Aorta (tissue), 5 donors: ENCODE measurements at regions not wholly inside any gene's neighbourhood (a gene's known extent, or its start where the extent isn't known, plus 50 kb on each side); places are given as distances from the start of the nearest gene placed in this dataset.
A peak's percentile ranks its signal among the peaks of the same experiment; 100 is the strongest.

Experiments used
- ATAC-seq: fragments of 200-7000 bp; cut with Tn5 transposase; one replicate; pipeline ENCODE4 v1.9.1; 2022; ENCODE audit warnings: moderate library complexity; ENCODE audit not compliant: low FRiP score
- DNase-seq, 2 donors: peaks; one replicate each; pipeline ENCODE4 v3.0.0-alpha.2; 2020
- H3K27ac ChIP-seq, 2 donors: one replicate each; pipeline ENCODE4 v1.5.1; 2013; ENCODE audit warnings: low read length in 2 of 2, mild to moderate bottlenecking in 2 of 2, moderate library complexity in 2 of 2, control low read depth in 1 of 2, inconsistent platforms in 1 of 2, low read depth in 1 of 2
- H3K27me3 ChIP-seq, 2 donors: one replicate each; pipeline ENCODE4 v1.6.1; 2013; ENCODE audit warnings: control low read depth in 1 of 2, low read length in 1 of 2, mild to moderate bottlenecking in 1 of 2, moderate library complexity in 1 of 2; ENCODE audit not compliant: insufficient read depth in 2 of 2, control insufficient read depth in 1 of 2
- H3K36me3 ChIP-seq, 2 donors: one replicate each; pipeline ENCODE4 v1.6.1; 2013; ENCODE audit warnings: control low read depth in 1 of 2, low read length in 1 of 2, mild to moderate bottlenecking in 1 of 2; ENCODE audit not compliant: insufficient read depth in 2 of 2, control insufficient read depth in 1 of 2
- H3K4me1 ChIP-seq, 2 donors: one replicate each; pipeline ENCODE4 v1.6.1; 2013; ENCODE audit warnings: low read length in 2 of 2, control low read depth in 1 of 2, mild to moderate bottlenecking in 1 of 2, moderate library complexity in 1 of 2; ENCODE audit not compliant: insufficient read depth in 2 of 2, control insufficient read depth in 1 of 2
- H3K4me3 ChIP-seq, 2 donors: one replicate each; pipeline ENCODE4 v1.5.1; 2013; ENCODE audit warnings: low read length in 2 of 2, control low read depth in 1 of 2, mild to moderate bottlenecking in 1 of 2
- H3K9me3 ChIP-seq: one replicate; pipeline ENCODE4 v1.6.1; 2013; ENCODE audit warnings: mild to moderate bottlenecking, low read length; ENCODE audit not compliant: control insufficient read depth
- WGBS, 2 donors: extraction: QIAGEN DNeasy Blood & Tissue Kit; methylation state at CpG; one replicate each; pipeline ENCODE4 v1.1.7; 2013; 5-methylcytosine and 5-hydroxymethylcytosine counted together
- intact Hi-C, 2 donors: fragments of 100-400 bp; cut with DNase I; formaldehyde crosslinking; loops; one replicate each; pipeline versions ENCODE4 v1.14.2 to v1.15.0; 2022
- donor health status: healthy with polysubstance abuse.
- donor health status: Bipolar disorder and iron deficiency.
- donor health status: DM: no; HTN: no; CAD: no.
- donor health status: DM: no; HTN: no; CAD: no.
- donor health status: DM: yes; HTN: yes; CAD: no.

DNA sequence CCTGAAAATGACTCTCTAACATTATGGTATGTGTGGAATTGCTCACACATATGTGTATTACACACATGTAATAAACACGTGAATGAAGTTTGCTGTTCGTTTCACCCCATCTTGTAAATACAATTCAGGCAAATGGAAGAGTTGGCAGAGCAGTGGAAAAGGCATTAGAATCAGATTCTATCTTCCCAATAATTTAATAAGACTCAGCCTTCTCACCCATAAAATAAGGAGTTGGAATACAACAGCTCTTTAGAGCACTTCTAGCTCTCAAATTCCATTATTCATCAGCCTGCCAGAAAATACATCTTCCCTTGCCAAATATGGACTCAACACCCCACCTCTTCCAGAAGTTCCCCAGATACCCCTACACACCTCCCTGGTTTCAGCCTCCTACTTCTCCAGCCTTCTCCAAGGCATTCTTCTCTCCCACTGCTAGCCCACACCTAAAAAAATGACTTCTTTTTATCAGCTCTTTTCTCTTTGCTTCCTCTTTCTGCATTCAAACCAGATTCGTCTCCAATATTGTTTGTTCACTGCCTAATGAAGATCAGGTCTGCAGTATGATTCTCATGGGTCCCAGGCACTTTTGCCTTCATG, 66.2 kb upstream of the DYRK2 start:
- Histone ChIP-seq H3K27me3 (no peaks in the 10 kb centered on the region), H3K4me3 (no peak overlapping the region), H3K4me1 (peaks cover 0 to 2% of the 10 kb centered on the region in 2 donors), H3K9me3 (peaks cover 1% of the 10 kb centered on the region), H3K27ac (no peak overlapping the region), H3K36me3 (no peaks in the 10 kb centered on the region)
- DNase-seq (no peak), ATAC-seq (no peak)
- 76 to 86% methylated on average over 3 of the region's 3 CpGs for WGBS, 2 donors
- intact Hi-C loops = no loop called here

DNA sequence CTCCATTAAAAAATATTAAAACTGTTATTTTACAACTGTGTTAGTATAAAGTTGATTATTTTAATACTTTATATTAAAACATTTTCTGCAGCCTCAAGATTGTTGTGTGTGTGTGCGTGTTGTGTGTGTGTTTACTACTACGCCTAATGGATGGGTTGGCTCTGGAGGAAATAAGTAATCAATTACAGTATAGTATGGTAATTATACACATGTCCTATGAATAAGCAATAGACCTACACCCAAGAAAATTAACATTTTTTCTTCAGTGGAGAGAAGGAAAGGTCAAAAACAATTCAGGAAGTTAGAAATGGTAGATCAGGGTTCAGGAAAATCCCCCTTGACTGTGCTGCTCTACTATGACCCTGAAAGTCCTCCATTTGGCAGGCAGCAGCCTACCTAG, 65.7 kb upstream of the DYRK2 start:
- Histone ChIP-seq H3K27ac (no peak overlapping the region), H3K4me3 (no peak overlapping the region), H3K9me3 (peaks cover 1% of the 10 kb centered on the region), H3K36me3 (no peaks in the 10 kb centered on the region), H3K4me1 (peaks cover 0 to 2% of the 10 kb centered on the region in 2 donors), H3K27me3 (no peaks in the 10 kb centered on the region)
- WGBS, 2 donors = 96 to 97% methylated on average over 2 of the region's 2 CpGs
- ATAC-seq (no peak), DNase-seq (no peak)
- intact Hi-C loops = no loop called here

DNA sequence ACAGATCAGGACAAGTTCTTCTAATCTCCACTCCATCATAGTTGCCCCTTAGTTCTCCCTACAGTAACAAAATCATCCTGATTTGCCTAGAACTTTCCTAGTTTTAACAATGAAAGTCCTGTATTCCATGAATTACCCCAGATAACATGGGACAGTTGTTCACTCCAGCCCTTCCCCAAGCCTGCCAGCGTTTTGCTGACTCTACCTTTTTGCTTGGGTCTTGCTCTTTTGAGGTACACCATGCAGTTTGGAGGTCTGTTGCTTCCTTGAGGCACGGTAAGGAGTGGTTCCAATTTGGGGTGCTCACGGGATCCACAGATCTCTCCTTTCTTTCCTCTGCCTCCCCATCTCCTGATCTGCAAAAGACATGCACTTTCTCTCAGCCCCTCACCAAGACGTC, 61.6 kb upstream of the DYRK2 start:
- Histone ChIP-seq H3K9me3 (peaks cover 1% of the 10 kb centered on the region), H3K4me1 (no peaks in the 10 kb centered on the region), H3K4me3 (no peak overlapping the region), H3K27ac (no peak overlapping the region), H3K27me3 (no peaks in the 10 kb centered on the region), H3K36me3 (no peaks in the 10 kb centered on the region)
- DNase-seq = no peak
- no peak for ATAC-seq
- intact Hi-C loops = no loop called here
- 88 to 91% methylated on average over 4 of the region's 4 CpGs for WGBS, 2 donors

DNA sequence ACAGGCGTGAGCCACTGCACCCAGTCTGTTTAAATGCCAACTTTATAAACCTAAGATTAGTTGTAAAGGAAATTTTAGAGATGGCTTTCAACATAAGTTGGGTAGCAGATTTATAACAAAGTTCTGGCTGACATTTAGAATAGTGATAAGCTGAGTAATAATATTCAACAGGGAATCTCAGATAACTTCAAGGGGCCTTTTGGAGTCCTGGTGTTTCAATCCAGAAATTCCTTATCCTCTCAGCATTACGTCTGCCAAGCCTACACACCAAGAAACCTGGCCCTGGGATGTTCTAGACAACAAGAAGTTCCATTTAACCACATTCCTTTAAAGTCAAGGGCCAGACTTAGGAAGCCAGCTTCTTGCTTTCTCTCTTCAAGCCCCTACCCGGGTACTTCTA, 59.5 kb upstream of the DYRK2 start:
- no peaks in the 10 kb centered on the region for H3K36me3 ChIP-seq
- H3K27me3 ChIP-seq = no peaks in the 10 kb centered on the region
- ATAC-seq = peak; percentile 6
- no peak overlapping the region for H3K27ac ChIP-seq
- H3K9me3 ChIP-seq = peaks cover 1% of the 10 kb centered on the region
- H3K4me3 ChIP-seq = no peak overlapping the region
- DNase-seq = no peak
- WGBS, 2 donors = 68 to 79% methylated on average over 3 of the region's 3 CpGs
- intact Hi-C loops = no loop called here
- H3K4me1 ChIP-seq = no peaks in the 10 kb centered on the region

DNA sequence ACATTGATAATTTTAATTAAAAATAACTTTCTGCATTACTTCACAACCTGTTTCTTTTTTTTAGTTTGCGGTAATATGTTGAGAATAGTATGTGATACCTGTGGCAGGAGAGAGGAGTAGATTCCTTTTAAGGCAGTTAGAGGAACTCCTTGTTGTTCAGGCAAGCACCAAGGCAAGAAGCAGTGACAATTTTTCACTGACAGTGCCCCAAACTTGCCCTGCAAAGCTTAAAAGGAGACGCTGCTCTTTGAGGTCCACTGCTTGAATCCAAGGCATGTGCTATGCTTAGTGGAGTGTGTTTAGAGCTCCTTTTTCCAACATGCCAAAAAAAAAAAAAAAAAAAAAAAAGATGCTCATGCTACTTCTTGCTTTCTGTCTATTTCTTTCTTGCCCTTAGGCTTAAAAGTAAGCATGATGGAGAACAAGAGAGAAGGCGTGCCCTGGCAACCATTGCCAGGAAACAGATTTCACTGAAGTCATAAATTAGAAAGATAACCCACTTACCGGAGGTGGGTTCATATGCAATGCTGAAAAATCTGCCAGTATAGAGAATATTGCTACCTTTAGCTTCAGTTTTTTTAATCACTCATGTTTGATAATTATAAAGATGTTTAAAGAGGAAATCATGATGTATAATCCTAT, 58.3 kb upstream of the DYRK2 start:
- no peaks in the 10 kb centered on the region for H3K27me3 ChIP-seq
- 57 to 63% methylated on average over 4 of the region's 4 CpGs for WGBS, 2 donors
- no peak for ATAC-seq
- no peak overlapping the region for H3K4me3 ChIP-seq
- intact Hi-C loops = no loop called here
- peaks cover 1% of the 10 kb centered on the region for H3K9me3 ChIP-seq
- no peak overlapping the region for H3K27ac ChIP-seq
- DNase-seq = no peak
- H3K36me3 ChIP-seq = no peaks in the 10 kb centered on the region
- H3K4me1 ChIP-seq = no peaks in the 10 kb centered on the region

DNA sequence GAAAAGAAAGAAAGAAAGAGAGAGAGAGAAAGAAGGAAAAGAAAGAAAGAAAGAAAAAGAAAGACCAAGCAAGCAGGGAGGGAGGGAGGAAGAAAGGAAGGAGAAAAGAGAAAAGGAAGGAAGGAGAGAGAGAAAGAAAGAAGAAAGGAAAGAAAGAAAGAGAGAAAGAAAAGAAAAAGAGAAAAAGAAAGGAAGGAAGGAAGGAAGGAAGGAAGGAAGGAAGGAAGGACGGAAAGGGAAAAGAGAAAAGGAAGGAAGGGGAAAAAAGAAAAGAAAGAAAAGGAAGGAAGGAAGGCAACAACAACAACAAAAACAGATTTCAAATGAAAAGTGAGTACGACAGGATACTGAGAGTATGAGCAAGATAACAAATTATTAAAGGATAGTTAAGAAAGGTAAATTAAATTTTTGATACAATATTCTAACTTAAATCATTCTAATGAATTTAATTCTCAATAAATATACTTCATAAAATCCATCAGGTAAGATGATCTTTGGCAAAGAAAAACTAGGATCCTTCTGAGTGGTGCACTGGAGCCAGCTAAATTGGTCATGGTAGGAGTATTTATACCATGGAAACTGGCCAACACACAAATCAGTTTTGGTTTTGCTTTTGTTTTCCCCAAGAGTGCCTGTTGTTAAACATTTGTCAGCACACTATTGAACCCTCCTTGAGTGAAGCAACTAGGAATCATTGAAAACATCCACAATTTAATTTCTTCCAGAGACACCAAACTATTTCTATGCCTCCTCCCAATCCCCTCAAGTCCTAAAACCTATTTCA, 56.1 kb upstream of the DYRK2 start:
- Histone ChIP-seq H3K36me3 (no peaks in the 10 kb centered on the region), H3K4me1 (no peaks in the 10 kb centered on the region), H3K4me3 (no peak overlapping the region), H3K27ac (no peak overlapping the region), H3K27me3 (no peaks in the 10 kb centered on the region), H3K9me3 (no peaks in the 10 kb centered on the region)
- DNase-seq (no peak), ATAC-seq (no peak)
- intact Hi-C loops = no loop called here
- WGBS, 2 donors = 93 to 95% methylated on average over 2 of the region's 2 CpGs

DNA sequence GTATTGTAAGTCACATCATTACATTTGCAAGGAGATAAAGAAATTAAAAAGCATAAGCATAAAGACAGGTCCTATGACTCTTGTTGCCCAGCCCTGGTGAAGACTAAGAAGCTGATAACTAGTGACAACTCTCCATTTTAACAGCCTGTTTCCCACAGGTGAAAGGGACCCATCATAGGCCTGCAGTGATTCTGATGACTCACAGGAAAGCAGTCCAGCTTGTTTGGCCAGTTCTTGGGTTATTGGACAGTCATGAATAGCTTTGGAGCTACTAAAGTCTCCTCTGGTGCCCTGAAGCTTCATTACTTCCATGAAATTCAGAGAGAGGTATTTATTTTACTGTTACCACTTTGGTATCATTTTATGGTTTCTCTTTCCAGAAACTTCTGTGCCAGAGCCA, 55.5 kb upstream of the DYRK2 start:
- no peak for ATAC-seq
- H3K27me3 ChIP-seq = no peaks in the 10 kb centered on the region
- DNase-seq = no peak
- no peak overlapping the region for H3K4me3 ChIP-seq
- intact Hi-C loops = no loop called here
- no peaks in the 10 kb centered on the region for H3K36me3 ChIP-seq
- H3K27ac ChIP-seq = no peak overlapping the region
- H3K4me1 ChIP-seq = no peaks in the 10 kb centered on the region
- H3K9me3 ChIP-seq = no peaks in the 10 kb centered on the region

DNA sequence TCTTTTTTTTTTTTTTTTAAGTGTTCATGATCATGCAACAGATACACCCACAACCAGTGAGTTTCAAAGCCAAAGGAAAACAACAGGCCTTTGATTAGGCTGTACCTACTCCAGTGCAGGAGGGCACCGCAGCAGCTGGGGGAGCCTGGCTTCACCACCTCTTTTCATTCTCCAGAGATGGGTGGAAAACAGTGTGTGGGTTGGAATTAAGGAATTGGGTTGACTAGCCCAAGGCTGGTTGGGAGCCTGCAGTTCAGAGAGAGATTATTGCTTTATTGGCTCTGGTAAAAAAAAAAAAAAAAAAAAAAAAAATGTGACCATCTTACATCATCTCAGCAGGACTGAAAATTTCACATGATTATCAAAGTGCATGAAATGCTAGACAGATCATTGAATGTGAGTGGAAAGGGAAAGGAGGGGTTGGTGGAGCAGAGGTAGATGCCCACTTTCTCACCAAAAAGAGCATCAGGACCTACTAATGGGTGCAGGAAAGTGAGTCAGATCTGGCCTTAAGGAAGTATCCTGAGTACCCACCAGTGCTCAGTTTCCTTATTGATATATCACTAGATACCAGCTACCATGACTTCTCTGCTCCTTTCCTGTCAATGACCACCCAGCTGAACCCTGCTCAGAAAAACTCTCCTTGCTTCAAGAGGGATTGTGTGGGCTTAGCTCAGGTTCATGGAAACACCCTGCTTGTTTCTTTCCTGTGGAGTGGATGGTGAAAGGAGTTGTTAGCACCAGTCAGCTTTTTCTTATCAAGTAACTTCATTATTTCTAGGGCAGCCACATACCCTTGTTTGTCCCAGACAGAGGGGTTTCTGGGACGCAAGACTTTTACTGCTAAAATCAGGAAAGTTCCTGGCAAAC, 54.8 kb upstream of the DYRK2 start:
- WGBS, 2 donors = 91 to 98% methylated on average over 2 of the region's 2 CpGs
- no peak for ATAC-seq
- H3K4me1 ChIP-seq = no peaks in the 10 kb centered on the region

More for the DNA sequence above, 54.8 kb upstream of the DYRK2 start:
- no peak overlapping the region for H3K27ac ChIP-seq
- intact Hi-C loops = no loop called here
- H3K36me3 ChIP-seq = no peaks in the 10 kb centered on the region
- H3K9me3 ChIP-seq = no peaks in the 10 kb centered on the region
- DNase-seq = no peak
- no peak overlapping the region for H3K4me3 ChIP-seq
- no peaks in the 10 kb centered on the region for H3K27me3 ChIP-seq
